HepG2 (cell line): ENCODE measurements at regions not wholly inside any gene's neighbourhood (a gene's known extent, or its start where the extent isn't known, plus 50 kb on each side); places are given as distances from the start of the nearest gene placed in this dataset.

Experiments used
- ARNTL ChIP-seq: sonication (generic); formaldehyde crosslinking; IDR thresholded peaks from 2 replicates; pipeline ENCODE4 v1.4.0; 2020; ENCODE audit warnings: mild to moderate bottlenecking, missing genetic modification reagents
- CTCF ChIP-seq: sonication (generic); formaldehyde crosslinking; IDR thresholded peaks from 2 replicates; pipeline ENCODE4 v1.5.0; 2020; ENCODE audit warnings: mild to moderate bottlenecking, missing genetic modification reagents, moderate library complexity
- KIAA2018 ChIP-seq: sonication (generic); formaldehyde crosslinking; IDR thresholded peaks from 2 replicates; pipeline ENCODE4 v1.5.0; 2020; ENCODE audit warnings: mild to moderate bottlenecking, missing genetic modification reagents, borderline replicate concordance
- POLR2A ChIP-seq, 2 experiments: IDR thresholded peaks; 2 replicates each; pipeline ENCODE4 v1.6.1; 2011; ENCODE audit warnings: low read depth in 2 of 2, low read length in 2 of 2, mild to moderate bottlenecking in 1 of 2, moderate library complexity in 1 of 2; ENCODE audit not compliant: insufficient read depth in 1 of 2
- ZNF468 ChIP-seq: sonication (generic); formaldehyde crosslinking; IDR thresholded peaks from 2 replicates; pipeline ENCODE4 v1.8.0; 2022; ENCODE audit warnings: mild to moderate bottlenecking, moderate library complexity, missing genetic modification reagents
- TF ChIP-seq, protein P1 (sequence below): sonication (generic); formaldehyde crosslinking; IDR thresholded peaks from 2 replicates; pipeline ENCODE4 v1.4.0; 2020; ENCODE audit warnings: missing genetic modification reagents

DNA sequence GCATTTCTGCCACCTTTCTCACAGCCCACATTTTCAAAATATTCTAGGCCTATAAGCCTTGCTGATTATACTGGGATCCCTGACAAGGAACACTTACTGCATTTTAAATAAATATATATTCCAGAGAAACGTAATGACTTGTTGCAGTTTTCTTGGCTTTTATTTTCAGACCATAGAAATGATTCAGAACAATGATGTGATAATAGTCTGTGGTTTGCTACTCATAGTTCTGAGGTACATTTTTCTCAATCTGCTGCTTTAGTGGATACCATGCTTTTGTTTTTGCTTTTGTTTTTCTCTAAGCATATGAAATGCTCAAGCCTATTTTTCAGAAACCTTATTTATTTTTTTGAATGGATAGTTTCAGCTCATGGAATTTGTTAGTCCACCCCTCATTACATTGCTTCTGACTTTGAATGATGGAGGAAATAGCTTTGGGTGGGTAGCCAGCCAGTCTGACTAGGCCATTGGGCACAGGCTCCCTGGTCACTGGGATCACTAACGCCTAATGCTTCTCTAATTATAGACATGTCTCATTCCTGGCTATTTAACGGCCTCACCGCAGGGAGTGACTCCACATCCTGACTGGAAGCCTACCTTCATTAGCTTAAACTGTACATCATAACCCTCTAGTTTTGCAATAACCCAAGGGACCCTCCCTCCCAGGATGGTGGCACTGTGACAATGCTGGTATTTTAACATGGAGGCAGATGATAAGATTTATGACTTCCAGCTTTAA lies 66.1 kb downstream of the MBL2 start:
- TF ChIP-seq KIAA2018 (CRISPR knock-in tag) (no peak), POLR2A (IDR thresholded peaks at IDR 0.05; ENCODE audit: insufficient read depth in 1 of 2, low read depth in 2 of 2, low read length in 2 of 2) (no peak), ARNTL (no peak), ZNF468 (no peak), CTCF (no peak)
- TF ChIP-seq, protein P1, sequence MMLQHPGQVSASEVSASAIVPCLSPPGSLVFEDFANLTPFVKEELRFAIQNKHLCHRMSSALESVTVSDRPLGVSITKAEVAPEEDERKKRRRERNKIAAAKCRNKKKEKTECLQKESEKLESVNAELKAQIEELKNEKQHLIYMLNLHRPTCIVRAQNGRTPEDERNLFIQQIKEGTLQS: no peak
